Tibial nerve (tissue), 4 donors: ENCODE measurements at regions not wholly inside any gene's neighbourhood (a gene's known extent, or its start where the extent isn't known, plus 50 kb on each side); places are given as distances from the start of the nearest gene placed in this dataset.

ENCODE experiments used
- CTCF ChIP-seq, 5 experiments: fragments of 200-600 bp in 3 of 5; fragments of 450-650 bp in 2 of 5; sonication (generic) in 3 of 5; IDR thresholded peaks; one replicate each; pipeline ENCODE4 v1.5.1; 2016 to 2019; ENCODE audit warnings: antibody characterized with exemption in 5 of 5, mild to moderate bottlenecking in 3 of 5, moderate library complexity in 2 of 5
- EP300 ChIP-seq, 2 donors: sonication (generic); formaldehyde crosslinking; IDR thresholded peaks; one replicate each; pipeline ENCODE4 v1.6.1; 2017; ENCODE audit warnings: antibody characterized with exemption in 2 of 2, mild to moderate bottlenecking in 1 of 2
- POLR2A ChIP-seq, 2 donors: fragments of 450-650 bp; IDR thresholded peaks; one replicate each; pipeline ENCODE4 v1.6.1; 2017; ENCODE audit warnings: antibody characterized with exemption in 2 of 2, mild to moderate bottlenecking in 2 of 2, moderate library complexity in 2 of 2

- TF ChIP-seq POLR2A (IDR thresholded peaks at IDR 0.05) (no peak), CTCF (IDR thresholded peaks at IDR 0.05) (no peak), EP300 (IDR thresholded peaks at IDR 0.05) (no peak)
Observed at GRCh38 chr20:56826306-56826704, 197.2 kb downstream of the TFAP2C start.
